NCI-H1105 (cell line): ENCODE measurements at regions not wholly inside any gene's neighbourhood (a gene's known extent, or its start where the extent isn't known, plus 50 kb on each side); places are given as distances from the start of the nearest gene placed in this dataset.
"Not testable (repeated sequence)": the region's sequence is repeated elsewhere in the genome, so short reads cannot be mapped to it uniquely, and the experiment has no call there.

Experiments used
- DNase-seq: peaks from one replicate; lab custom pipeline; 2025; lab: John Stamatoyannopoulos, UW

GRCh38 chr2:147288131-147288530 is 556.7 kb upstream of the ACVR2A start:
- no peak for DNase-seq

DNA sequence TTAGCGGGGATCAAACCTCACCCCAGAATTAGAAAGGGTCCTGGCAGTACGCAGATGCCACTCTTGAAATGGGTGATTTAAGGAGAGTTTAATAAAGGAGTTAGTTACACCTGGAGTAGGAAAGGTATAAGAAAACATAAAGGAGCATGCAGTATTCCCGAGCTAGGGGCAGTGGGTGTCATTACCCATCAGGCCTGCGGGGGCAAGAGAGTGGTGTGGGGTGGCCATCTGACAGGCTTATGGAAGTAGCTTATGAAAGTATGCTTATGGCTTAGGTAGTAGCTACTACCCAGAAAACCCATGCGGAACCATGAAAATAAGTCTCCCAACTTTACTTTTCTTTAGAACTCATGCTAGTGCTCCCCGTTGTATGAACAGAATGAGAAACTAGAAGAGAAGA is 568.9 kb upstream of the ACVR2A start:
- no peak for DNase-seq

DNA sequence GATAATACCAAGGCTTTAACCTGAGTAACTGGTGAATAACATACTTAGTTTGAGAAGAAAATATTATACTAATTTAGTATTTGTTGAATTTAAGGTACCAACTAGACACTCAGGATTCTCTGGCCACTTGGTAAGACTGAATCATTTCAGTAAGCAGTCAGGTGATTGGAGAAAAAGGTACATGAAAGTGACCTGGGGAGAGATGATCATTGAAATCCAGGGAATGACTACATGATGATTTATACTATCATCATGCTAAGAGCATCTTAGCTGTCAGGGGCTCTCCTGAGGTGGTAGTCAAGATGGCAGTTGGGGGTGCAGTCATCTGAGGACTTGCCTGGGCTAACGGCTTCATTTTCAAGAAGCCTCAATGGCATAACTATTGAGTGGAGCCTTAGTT is 571.2 kb upstream of the ACVR2A start:
- DNase-seq: no peak

DNA sequence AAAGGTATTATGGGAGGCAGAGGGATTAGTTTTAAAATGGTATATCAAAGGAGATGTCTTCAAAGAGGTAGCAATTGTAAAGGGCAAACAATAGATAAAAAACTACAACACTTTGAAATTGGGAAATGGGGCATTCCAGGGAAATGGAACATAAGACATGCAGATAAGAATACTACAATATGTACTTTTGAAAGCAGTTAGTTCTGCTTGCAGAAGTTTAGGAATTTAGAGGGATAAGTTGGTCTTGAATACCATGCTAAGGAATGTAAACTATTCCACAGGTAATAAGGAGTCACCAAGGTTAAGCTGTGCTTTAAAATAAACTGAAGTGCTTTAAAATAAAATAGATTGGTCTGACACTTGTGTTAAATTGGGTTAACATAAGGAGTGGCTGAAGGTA is 571.7 kb upstream of the ACVR2A start:
- no peak for DNase-seq

- DNase-seq: not testable (repeated sequence)
Measured at GRCh38 chr2:147269581-147269980, 575.2 kb upstream of the ACVR2A start.

DNA sequence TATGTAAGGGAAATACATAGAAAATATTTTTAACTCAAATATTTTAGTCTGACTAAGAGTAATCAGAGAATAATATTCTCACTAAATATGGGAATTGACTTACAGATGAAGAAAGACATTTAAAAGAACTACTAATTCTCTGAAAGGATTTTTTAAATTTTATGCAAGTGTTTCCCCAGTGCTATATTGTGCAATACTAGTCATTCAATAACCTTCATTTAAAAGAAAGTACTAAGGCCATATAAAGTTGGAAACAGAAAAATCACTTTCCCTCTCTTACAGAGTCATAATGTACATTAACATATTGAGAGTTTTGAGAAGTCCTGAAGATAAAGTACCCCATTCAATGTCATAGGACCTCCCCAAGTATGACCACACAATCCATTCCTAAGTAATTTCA is 584.6 kb upstream of the ACVR2A start:
- DNase-seq: no peak

- peak; percentile 3 for DNase-seq
Measured at GRCh38 chr2:147255812-147256211, 589.0 kb upstream of the ACVR2A start.

DNA sequence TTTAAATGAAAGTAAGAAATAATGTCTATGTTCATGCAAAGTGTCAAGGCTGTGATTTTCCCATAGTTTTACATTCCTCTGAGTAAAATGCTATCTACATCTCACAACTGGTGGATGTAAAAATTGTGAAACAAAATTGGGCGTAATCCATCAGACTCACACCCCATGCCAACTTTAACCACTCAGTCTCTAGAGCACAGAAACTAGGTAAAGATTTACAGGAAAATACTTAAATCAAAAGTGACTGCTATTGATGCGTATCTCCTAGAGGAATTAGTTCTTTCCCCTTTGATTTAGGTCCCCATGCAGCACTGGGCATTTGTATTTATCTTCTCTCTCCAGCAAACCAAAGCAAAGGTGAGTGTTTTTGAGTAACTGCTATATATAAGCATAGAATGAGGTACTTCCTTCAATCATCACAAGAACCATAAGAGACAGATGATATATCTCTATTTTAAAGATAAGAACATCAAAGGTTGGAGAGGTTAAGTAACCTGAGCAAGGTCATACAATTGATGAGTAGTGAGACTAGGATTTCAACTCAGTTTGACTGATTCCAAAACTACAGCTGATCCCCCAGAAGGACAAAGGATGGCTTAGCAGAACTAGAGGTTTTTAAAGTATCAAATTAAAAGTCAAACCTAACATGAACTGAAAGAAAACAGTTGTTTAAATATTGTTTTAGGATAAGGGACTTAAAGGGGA is 594.0 kb upstream of the ACVR2A start:
- no peak for DNase-seq

GRCh38 chr2:147247749-147248148 is 597.1 kb upstream of the ACVR2A start:
- no peak for DNase-seq

GRCh38 chr2:147242445-147242844 is 602.4 kb upstream of the ACVR2A start:
- DNase-seq: no peak

- no peak for DNase-seq
Measured at GRCh38 chr2:147236601-147237000, 608.2 kb upstream of the ACVR2A start.

GRCh38 chr2:147232225-147232669 is 612.6 kb upstream of the ACVR2A start:
- no peak for DNase-seq

DNA sequence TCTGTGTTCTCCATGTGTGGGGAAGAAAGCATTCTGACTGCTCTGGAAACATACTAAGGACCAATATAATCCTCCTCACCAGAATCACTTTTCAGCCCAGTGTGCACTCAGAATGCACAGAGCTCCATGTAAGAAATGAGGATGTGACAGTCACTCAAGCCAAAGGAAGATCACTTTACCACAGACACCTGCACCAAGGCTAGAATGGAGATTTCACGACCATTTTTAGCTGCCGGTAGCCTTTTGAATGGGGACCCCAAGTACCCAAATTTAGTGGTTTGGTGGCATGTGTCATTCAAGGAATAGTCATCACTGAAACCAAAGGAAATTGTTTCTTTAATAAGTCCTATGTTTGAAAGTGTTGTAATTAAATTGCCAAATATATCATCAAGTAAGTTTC is 613.2 kb upstream of the ACVR2A start:
- DNase-seq: no peak

- no peak for DNase-seq
Measured at GRCh38 chr2:147231081-147231480, 613.7 kb upstream of the ACVR2A start.

DNA sequence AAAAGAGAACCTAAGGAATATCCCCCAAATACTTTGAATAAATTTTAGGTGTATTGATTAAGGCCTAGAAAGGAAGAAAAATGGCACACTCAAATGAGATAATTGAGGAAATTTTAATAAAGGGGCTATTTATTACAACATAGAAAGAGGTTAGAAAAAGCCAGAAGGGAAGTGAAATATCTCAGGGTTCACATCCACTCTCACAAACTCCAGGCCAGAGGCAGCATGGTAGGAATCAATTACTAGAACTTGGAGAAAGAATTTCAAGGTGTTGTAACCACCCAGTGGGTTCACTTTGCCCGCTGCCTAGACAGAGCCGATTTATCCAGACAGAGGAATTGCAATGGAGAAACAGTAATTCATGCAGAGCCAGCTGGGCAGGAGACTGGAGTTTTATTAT is 617.5 kb upstream of the ACVR2A start:
- DNase-seq: no peak

GRCh38 chr2:147224070-147224469 is 620.8 kb upstream of the ACVR2A start:
- DNase-seq: no peak

GRCh38 chr2:147223553-147224060 is 621.2 kb upstream of the ACVR2A start:
- peak; percentile 34 for DNase-seq

GRCh38 chr2:147223119-147223518 is 621.7 kb upstream of the ACVR2A start:
- DNase-seq: no peak

DNA sequence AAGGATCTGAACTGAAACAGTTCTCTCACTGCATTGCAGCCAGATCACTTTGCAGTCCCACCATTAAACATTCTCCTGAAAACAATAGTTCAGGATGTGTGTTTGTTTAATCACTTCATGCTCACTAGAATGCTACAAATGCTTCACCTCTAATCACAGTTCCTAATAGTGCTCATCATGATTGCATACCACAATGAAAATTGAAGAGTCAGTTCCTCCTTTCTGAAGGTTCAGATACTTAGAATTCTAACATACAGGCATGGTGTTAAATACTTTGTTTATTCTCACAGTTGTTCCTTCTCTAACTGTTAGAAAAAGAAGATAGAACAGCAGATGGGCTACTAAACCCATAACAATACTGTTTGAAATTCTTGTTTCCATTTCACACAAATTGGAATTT is 622.3 kb upstream of the ACVR2A start:
- DNase-seq: no peak

- no peak for DNase-seq
Measured at GRCh38 chr2:147214914-147215313, 629.9 kb upstream of the ACVR2A start.

- DNase-seq: no peak
Measured at GRCh38 chr2:147211484-147211883, 633.3 kb upstream of the ACVR2A start.

- DNase-seq: no peak
Measured at GRCh38 chr2:147204102-147204501, 640.7 kb upstream of the ACVR2A start.

GRCh38 chr2:147198651-147199171 is 646.1 kb upstream of the ACVR2A start:
- no peak for DNase-seq
